ENCODE measurements at regions not wholly inside any gene's neighbourhood (a gene's known extent, or its start where the extent isn't known, plus 50 kb on each side); places are given as distances from the start of the nearest gene placed in this dataset.
"Not testable (repeated sequence)": the region's sequence is repeated elsewhere in the genome, so short reads cannot be mapped to it uniquely, and the experiment has no call there.

DNA sequence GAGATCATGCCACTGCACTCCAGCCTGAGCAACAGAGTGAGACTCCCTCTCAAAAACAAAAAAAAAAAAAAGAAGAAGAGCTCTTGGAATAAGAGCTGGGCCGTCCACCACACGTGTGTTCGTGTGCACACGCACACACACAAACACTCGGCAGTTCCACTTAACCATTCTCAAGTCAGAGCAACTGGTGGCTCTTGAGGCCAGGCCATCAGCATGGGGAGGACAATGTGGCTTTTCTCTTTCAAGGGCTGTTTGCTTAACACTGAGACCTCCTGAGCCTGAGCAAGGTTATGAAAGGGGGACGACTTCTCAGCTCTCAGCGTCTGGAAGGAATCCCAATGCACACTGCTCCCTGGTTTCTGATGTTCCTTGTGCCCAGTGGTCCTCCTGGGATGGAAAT lies 444.9 kb downstream of the SOX9 start:
- no peak for DNase-seq

DNA sequence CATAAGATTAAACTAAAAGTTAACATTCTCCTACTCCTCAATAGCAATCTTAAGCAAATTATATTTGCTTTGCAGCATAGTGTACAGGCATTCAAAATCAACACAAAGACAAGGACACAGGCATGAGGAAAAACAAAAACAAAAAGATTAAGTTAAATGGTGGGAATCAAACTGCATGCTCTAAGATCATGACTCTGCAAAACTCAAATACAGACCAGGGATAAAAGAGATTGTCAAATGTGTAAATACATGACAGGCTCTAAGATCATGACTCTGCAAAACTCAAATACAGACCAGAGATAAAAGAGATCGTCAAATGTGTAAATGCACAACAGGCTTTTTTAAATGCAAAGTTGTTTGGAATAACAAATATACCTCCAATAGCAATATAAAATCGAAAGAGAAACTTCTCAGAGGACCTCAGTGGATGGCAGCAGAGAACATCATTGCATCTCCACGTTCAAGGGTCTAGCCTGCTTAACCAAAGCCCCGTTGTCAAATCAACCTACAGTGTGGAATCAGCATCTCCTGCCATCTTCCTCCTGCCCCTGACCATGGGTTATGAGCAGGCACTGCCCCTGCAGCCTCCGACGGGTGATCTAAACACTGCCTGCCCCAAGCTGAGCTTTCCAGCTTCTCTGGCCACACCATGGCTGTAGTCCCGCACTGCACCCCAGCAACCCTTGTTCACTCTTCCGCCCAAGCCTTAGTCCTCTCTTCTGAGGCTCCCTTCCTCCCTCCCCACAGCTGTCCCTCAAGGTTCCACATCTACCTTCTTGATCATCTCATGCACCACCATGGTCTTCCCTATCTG lies 446.1 kb downstream of the SOX9 start:
- DNase-seq, result no peak

DNA sequence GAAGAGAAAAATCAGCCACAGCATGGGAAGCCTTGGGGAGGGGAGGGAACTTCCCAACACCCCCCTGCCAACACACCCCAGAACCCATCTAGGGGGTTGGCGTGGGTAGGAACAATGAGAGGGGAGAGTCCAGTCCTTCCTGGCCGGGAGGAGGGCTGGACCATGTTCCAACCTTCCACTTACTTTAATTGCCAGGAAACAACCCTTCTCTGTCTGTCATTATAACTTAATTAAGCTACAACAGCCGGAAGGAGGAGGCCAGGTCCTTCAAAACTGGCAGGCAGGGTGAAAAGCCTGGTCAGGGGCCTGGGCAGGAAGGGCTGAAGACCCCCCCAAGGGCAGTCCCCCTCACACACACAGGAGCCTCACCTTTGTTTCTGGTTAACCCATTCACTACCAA lies 447.0 kb downstream of the SOX9 start:
- DNase-seq, result no peak

DNA sequence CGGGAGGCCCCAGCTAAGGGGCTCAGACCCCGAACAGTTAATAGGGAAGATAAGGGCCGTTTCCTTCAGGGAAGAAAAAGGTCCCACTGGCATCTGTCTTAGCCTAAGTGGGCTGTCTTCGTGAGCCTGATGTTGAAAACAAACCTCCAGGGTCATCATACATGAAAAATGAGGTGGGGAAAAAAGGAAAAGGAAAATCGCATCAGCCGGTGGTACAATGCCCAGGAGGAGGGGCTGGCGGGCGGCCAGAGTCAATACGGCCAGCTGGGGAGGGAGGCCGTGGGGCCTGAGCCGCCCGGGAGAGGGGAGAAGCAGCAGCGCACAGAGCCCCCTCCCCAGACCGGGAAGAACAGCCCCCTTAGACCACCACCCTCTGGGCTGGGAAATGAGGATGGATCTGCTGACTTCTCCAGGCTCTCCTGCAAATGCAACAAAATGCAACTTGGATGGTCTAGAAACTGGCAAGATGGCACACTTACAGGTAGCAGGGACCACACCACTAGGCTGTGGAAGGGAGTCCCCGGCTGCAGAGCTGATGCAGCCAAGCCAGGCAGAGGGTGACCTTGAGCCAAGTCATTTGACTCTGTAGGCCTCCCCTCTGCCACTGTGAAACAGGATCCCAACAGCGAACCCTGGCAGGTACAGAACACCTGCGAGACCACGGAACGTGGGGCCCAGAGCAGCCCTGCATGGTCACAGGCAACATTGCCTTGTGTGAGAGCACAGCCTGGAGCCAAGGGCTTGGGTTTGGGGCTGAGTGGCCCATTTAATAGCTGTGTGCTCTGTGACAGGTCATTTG lies 448.5 kb downstream of the SOX9 start:
- no peak for DNase-seq

DNA sequence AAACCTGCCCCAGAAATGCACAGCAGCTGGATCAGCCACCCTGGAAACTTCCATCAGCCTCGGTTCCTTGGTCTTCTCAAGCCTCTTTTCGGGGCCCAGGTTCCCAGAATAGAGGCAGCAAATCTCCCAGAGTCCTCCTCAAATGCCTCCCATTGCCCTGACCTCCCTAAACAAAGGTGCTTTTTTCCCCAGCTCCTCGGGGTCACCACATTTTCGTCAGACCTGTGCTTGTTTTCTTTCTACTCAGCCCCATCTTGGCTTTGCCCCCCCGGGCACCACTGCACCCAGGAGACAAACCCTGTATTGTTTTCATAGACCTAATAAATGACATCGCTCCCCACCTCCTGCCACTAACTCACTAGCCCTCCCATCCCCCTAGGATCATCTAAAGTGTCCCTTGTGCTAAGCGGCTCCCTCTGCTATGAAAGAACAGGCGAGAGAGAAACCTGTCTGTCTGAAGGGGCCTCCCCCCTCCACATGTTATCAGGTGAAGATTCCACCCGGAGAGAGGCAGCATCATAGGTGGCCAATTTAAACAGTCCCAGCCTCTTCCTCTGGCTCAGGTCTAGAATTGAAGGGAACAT lies 451.1 kb downstream of the SOX9 start:
- DNase-seq, result no peak

DNA sequence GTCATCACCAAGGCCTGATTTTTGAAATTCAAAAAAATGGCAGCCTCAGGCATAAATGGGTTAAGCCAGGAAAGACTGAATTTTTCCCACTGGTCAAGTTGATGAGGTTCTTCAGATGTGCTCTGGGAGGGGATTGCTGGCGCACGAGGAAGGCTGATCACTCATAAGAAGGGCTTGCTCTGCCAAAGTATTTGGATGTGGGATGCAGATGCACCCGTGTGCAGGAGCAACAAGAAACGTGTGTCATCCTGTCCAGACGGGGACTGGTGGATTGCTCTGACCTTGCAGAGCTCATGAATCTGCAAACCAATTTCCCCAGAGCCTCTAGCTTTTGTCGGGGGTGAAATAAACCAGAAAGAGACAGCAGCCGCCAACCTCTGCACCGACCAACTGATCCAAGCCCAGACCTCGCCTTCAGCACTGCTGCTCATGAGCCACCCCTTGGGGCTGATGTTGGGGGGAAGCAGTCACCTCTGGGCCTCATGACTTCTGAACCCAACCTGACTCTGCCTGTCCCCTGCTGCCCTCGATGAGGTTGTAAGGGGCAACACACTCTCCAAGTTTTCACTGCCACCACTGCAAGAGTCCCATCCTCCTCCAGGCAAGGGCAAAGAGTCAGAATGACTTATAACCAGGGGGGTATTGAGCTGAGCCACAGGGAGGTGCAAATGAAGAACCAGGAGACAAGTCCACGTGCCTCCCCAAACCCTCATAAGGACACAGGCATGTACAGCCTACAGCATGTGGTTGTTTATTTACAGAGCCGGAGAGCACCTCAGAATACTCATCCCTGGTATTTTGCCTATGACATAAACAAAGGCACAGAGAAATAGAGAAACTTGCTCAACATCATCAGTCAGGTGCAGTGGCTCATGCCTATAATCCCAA lies 452.0 kb downstream of the SOX9 start:
- no peak for DNase-seq

DNA sequence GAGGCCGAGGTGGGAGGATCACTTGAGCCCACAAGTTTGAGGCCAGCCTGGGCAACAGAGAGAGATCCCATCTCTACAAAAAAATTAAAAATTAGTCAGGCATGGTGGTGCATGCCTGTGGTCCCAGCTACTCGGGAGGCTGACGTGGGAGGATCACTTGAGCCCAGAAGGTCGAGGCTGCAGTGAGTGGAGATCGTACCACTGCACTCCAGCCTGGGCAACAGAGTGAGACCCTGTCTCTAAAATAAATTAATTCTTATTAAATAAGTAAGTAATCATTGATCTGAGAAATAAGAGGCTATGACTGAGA lies 452.6 kb downstream of the SOX9 start:
- DNase-seq, result not testable (repeated sequence)

DNA sequence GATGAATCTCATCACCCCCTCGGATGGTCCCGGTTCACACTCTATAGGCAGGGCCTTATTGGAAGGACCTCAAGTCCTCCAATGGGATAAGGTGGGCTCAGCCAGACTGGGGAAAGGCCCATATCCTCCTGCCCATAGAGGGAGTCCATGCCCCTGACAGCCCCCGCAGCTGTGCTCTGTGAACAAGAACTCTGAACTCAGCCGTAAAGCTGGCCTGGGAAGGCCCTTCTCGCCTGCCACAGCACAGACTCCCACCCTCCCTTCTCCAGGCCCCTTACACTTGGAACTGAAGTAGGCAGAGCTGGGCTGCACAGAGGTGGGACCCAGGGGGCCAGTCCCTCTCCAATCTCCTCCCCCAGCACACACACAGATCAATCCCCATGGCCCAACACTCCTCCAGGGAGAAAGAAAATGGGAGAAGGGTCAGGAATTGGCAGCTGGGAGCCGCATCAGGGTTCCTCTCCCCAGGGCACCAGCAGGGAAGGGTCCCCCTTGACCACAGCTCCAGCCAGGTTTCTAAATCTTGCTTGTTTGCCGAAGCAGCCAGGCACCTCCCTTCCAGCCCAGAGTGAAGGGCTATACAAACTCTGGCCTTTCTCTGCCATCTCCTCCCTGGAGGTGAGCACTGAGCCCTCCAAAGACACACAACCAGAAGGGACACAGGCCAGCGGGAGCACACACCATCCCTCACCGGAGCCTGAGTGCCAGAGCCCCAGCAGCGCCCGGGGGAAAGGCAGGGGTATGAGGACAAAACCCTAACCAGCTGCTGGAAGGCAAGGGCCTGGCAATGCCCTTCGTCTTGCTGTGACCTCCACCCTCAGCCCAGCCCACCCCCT lies 454.1 kb downstream of the SOX9 start:
- DNase-seq, result no peak

DNA sequence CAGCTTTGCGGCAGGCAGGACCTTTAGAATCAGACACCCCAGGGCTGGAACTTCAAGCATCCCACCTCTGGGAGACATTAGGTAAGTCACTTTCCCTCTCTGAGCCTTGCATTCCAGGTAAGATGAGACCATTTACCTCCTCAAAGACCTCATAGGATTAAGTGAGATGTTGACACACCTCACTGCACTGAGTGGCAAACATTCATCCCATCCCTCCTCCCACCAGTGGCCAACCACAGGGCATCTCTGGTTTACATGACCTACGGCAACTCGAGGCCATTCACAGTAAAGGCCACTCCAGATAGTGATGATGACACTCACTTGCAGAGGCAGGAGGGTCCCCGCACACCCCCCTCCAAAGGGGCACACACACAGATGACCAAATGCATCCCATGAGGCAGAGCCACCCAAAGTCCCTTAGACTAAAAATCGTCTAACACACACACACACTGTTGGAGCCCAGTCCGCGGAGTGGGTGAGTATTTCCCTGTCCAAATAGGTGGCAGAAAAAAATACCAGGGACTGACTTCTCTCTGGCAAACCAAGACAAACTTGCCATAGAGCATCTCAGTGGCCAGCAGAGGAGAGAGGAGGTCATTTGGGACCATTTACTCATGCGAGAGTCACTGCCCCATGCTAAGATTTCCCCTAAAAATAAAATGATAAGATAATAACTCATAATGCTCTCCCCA lies 454.9 kb downstream of the SOX9 start:
- no peak for DNase-seq

DNA sequence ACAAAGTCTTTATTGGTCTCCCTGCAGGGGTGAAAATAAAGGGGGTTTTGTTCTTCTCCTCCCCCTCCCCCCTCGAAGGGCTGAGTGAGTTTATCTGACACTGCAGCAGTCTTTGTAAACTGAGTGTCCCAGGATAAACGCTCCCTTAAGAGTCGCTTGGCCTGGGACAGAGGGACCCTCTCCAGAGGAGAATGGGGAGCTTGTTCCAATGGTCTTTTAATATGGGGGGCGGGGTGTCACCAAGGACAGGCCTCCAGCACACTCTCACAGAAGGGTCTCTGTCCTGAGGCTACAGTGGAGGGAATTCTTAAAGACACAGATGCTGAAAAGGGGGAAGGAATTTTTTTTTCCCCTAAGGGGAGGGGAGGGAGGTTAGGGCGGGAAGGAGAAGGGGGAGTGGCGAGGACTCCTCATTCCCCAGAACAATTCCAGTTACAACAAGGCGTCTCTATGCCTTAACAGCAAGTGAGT lies 455.5 kb downstream of the SOX9 start:
- no peak for DNase-seq

DNA sequence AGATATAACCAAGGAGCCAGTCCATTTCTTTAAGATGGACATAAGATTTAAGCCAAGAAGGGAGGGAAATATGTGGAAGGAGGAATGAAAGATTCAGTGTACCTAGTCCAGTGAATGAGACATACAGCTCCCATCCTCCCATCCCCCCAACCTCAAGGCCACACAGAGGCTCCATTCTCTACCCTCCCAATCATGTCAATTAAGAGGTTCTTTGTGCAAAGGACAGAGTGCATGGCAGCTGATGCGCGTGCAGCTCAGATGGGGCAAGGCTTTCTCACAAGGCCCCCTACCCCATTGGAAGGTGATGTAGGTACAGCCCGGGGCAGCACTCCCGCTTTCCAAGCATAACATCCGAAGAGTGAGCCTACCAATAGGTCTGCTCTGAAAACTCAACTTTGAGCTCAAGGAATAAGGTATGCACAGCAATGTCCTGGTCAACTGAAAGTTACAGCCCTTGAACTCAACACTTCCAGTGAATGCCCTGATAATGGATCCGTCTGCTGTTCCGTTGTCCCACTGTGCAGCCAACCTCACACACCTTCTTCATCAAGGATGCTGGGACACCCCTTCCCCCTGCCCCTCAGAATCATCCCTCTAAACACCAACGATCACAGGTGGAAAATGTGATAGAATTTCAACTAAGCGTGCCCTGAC lies 458.1 kb downstream of the SOX9 start:
- no peak for DNase-seq

DNA sequence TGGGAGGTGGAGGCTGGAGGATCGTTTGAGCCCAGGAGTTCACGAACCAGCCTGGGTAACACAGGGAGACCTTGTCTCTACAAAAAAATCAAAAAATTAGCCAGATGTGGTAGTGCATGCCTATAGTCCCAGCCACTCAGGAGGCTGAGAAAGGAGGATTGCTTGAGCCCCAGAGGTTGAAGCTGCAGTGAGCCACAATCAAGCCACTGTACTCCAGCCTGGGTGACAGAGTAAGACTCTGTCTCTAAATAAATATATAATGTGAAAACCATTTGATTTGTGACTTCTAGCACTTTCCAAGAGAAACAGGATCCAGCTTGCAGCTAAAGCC lies 459.1 kb downstream of the SOX9 start:
- DNase-seq, result no peak

DNA sequence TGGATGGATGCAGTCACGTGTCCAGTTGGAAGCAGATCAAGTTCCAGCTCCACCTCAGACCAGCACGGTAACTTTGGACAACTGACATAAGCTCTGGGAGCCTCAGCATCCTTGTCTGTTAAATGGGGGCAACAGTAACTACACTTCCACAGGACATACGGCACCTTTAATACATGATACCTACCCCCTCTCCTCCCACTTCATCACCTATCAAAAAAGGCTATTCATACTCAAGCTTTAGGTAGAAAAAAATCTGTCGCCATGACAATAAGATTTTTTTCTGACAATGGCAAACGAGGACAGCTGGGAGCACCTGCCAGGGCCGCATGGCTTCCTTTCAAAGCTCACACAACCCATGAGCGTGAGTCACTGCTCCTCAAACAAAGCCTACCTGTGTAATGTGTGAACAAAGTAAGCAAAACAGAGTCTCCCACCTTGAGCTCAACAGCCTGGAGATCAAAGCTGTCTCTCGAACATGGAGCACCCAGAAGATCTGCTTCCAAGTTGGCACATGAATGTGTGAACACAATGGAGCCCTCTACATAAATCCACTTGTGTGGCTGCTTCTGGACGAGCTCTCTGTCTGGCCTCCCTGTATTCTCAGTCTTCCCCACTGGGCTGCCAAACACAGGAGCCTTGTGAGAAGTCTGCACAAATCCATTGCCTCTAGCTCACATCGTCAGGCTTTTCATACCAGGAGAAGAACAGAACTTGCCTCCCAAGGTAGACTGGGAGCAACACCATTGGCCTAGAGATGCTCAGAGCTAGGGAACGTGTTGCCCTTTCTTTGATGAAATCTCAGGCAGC lies 459.7 kb downstream of the SOX9 start:
- DNase-seq, result no peak

DNA sequence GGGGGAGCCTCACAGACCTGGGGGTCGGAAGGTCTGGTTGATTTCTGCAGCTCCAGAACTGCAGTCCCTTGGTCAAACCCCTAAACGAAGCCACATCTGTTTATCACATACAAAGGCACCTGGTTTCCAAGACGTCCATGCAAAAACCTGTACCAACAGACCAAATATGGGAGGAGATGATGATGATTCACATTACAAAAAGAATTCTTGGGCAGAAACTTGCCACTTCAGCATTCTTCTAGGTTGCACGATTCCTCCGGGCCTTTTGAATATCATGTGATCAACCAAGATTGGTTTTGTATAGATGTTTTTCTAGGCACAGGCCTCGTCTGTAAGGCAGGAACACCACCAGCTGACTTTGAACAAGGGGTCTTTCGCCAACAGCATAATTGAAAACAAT lies 466.3 kb downstream of the SOX9 start:
- no peak for DNase-seq

DNA sequence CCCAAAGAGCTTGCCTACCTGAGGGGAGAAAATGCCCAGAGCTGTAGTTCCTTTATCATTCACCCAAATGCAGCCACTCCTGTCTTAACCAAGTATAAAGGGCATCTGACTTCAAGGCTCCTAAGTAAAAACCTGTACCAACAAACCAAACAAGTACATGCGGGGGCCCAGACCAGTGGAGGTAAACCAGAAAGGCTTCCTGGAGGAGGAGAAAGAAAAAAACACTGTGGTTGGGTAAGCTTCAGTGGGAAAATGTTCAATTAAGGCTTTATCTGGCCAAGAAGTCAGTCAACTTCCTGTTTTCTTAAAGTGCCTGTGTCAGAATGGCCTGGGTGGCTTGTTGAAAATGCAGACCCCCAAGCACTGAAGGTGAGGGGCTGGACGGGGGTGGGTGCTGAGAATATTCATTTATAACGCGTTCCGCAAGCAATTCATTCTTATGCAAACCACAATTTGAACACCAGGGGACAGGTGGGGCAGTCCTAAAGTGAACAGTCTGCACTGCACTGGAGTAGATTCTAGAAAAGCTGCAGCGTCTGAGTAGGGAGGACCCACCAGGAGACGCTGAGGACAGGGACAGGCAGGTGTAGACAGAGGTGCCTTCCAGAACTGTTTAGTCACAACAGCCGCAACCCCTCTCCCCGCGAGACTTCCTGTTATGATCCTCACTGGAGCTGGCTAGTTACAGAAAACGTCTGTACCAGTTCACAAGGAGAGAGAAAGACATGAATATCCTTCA lies 467.1 kb downstream of the SOX9 start:
- DNase-seq, result no peak

DNA sequence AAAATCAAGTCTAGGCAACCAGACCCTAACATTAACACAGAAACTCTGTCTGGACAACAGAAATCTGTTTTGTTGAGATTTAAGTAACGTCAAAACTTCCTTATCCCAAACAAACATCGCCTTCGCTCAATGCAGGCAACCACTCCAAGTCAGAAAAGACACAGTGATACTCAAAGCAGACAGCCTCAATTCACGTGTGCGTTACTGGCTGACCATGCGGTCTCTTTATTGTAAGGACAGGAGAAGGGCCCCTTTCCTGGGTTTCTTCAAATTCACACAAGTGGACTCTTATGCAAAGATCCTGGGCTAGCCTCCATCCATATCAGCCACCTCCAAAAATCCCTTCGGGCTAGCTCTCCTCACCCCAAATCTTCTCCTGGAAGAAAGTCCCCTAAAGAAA lies 467.7 kb downstream of the SOX9 start:
- no peak for DNase-seq

DNA sequence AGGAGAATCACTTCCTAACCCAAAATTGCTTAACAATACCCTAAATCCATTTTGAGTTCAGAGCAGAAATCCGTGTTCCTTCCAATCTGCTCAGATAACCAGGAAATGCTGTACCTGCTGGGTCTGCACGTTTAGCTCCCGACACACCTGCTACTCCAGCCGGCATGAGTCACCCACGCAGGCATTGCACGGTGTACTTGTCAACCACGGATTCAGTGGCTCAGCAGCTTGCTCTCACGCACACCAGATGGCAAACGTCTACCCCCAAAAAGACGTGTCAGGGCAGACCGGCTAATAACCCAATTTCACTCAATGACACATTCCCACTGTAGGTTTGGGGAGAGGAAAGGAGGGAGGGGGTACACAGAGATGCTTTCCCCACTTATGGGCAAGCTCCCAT lies 468.1 kb downstream of the SOX9 start:
- DNase-seq, result no peak

DNA sequence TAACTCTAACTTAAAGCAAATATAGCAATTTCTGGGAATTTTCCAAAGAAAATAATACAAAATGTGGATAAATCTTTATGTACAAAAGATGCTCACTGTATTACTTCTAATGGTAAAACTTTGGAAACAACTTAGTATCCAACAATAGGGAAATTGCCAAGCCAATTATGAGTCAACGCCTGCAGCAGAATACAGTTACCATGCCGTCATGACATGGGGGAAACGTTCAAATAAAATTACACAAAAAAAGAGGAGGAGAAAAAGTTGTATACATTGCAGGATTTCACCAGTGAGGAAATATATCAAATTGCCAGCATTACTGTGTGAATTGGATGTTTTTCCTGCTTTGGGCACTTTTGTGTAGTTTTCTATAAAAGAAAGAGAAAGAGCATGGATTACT lies 469.6 kb downstream of the SOX9 start:
- no peak for DNase-seq

DNA sequence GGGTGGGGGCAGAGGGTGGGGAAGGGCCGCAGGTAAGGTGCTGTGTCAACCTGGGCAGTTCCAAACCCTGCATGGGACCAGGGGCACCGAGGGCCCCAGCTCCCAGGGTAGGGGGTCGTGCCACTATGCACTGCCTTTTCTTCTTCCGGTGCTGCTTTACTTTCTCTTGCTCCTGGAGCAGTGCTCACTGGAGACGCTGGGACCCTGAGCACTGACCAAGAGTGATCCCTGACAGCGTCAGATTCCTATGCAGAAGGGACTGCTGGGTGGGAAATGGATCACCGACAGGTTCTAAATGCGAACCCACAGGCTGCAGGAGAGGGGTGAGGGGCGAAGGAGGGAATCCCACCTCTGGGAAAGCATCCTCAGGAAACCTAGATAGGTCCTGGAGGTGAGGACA lies 470.1 kb downstream of the SOX9 start:
- DNase-seq, result no peak
